ENCODE measurements at regions not wholly inside any gene's neighbourhood (a gene's known extent, or its start where the extent isn't known, plus 50 kb on each side); places are given as distances from the start of the nearest gene placed in this dataset.
"Not testable (repeated sequence)": the region's sequence is repeated elsewhere in the genome, so short reads cannot be mapped to it uniquely, and the experiment has no call there.

DNA sequence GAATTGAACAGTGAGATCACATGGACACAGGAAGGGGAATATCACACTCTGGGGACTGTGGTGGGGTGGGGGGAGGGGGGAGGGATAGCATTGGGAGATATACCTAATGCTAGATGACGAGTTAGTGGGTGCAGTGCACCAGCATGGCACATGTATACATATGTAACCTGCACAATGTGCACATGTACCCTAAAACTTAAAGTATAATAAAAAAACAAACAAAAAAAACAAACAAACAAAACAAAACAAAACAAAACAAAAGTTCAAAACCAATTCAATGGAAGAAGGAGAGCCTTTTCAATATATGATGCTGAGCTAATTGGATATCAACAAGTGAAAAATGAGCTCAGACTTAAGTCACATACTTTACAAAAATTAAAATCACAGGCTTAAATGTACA, 592.8 kb downstream of the CBLN4 start:
- TF ChIP-seq, protein P1, sequence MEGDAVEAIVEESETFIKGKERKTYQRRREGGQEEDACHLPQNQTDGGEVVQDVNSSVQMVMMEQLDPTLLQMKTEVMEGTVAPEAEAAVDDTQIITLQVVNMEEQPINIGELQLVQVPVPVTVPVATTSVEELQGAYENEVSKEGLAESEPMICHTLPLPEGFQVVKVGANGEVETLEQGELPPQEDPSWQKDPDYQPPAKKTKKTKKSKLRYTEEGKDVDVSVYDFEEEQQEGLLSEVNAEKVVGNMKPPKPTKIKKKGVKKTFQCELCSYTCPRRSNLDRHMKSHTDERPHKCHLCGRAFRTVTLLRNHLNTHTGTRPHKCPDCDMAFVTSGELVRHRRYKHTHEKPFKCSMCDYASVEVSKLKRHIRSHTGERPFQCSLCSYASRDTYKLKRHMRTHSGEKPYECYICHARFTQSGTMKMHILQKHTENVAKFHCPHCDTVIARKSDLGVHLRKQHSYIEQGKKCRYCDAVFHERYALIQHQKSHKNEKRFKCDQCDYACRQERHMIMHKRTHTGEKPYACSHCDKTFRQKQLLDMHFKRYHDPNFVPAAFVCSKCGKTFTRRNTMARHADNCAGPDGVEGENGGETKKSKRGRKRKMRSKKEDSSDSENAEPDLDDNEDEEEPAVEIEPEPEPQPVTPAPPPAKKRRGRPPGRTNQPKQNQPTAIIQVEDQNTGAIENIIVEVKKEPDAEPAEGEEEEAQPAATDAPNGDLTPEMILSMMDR (conservative IDR thresholded peaks at IDR 0.05): not testable (repeated sequence)
- TF ChIP-seq ZFX (IDR thresholded peaks at IDR 0.05): not testable (repeated sequence)
